Subcutaneous abdominal adipose tissue (tissue), 5 donors: ENCODE measurements at regions not wholly inside any gene's neighbourhood (a gene's known extent, or its start where the extent isn't known, plus 50 kb on each side); places are given as distances from the start of the nearest gene placed in this dataset.

ENCODE experiments used
- H3K27ac ChIP-seq: one replicate; pipeline ENCODE4 v1.7.0; 2013; ENCODE audit warnings: low read depth, mild to moderate bottlenecking, inconsistent platforms, low read length, moderate library complexity
- H3K27me3 ChIP-seq, 5 donors: one replicate each; pipeline ENCODE4 v1.7.0; 2013; ENCODE audit warnings: low read length in 5 of 5, inconsistent platforms in 1 of 5; ENCODE audit not compliant: control insufficient read depth in 5 of 5, insufficient read depth in 4 of 5
- H3K36me3 ChIP-seq, 5 donors: one replicate each; pipeline ENCODE4 v1.7.0; 2013; ENCODE audit warnings: low read length in 5 of 5; ENCODE audit not compliant: control insufficient read depth in 5 of 5, insufficient read depth in 5 of 5
- H3K4me1 ChIP-seq, 5 donors: one replicate each; pipeline ENCODE4 v1.7.0; 2013; ENCODE audit warnings: low read length in 5 of 5, mild to moderate bottlenecking in 3 of 5, moderate library complexity in 1 of 5; ENCODE audit not compliant: control insufficient read depth in 5 of 5, insufficient read depth in 5 of 5
- H3K4me3 ChIP-seq, 5 donors: one replicate each; pipeline ENCODE4 v1.7.0; 2013; ENCODE audit warnings: low read length in 5 of 5, low read depth in 1 of 5
- H3K9ac ChIP-seq, 5 donors: one replicate each; pipeline ENCODE4 v1.7.0; 2013; ENCODE audit warnings: low read length in 5 of 5, mild to moderate bottlenecking in 4 of 5, moderate library complexity in 3 of 5
- H3K9me3 ChIP-seq, 5 donors: one replicate each; pipeline ENCODE4 v1.7.0; 2013; ENCODE audit warnings: low read length in 5 of 5; ENCODE audit not compliant: control insufficient read depth in 5 of 5
- donor health status: healthy.
- donor health status: healthy.
- donor health status: healthy.
- donor health status: healthy.
- donor health status: healthy.

- no peaks in the 10 kb centered on the region for H3K4me1 ChIP-seq
- no peak overlapping the region for H3K27ac ChIP-seq
- no peaks in the 10 kb centered on the region for H3K9me3 ChIP-seq
- H3K9ac ChIP-seq = no peak overlapping the region
- H3K27me3 ChIP-seq = peaks cover 5 to 24% (median 15%) of the 10 kb centered on the region in 5 donors
- H3K4me3 ChIP-seq = no peak overlapping the region
- H3K36me3 ChIP-seq = no peaks in the 10 kb centered on the region
Observed at GRCh38 chr19:30656520-30657100, 284.4 kb downstream of the ZNF536 start.

- H3K9me3 ChIP-seq = no peaks in the 10 kb centered on the region
- no peak overlapping the region for H3K4me3 ChIP-seq
- no peaks in the 10 kb centered on the region for H3K36me3 ChIP-seq
- no peaks in the 10 kb centered on the region for H3K4me1 ChIP-seq
- no peak overlapping the region for H3K27ac ChIP-seq
- H3K9ac ChIP-seq = no peak overlapping the region
- H3K27me3 ChIP-seq = peaks cover 5 to 30% (median 17%) of the 10 kb centered on the region in 5 donors
Observed at GRCh38 chr19:30653646-30654386, 281.6 kb downstream of the ZNF536 start.

GRCh38 chr19:30652751-30653150, 280.6 kb downstream of the ZNF536 start:
- H3K9me3 ChIP-seq = no peaks in the 10 kb centered on the region
- no peak overlapping the region for H3K27ac ChIP-seq
- H3K9ac ChIP-seq = no peak overlapping the region
- H3K27me3 ChIP-seq = peaks cover 10 to 38% (median 25%) of the 10 kb centered on the region in 5 donors
- no peaks in the 10 kb centered on the region for H3K4me1 ChIP-seq
- H3K4me3 ChIP-seq = no peak overlapping the region
- H3K36me3 ChIP-seq = no peaks in the 10 kb centered on the region

- H3K4me3 ChIP-seq = no peak overlapping the region
- H3K36me3 ChIP-seq = no peaks in the 10 kb centered on the region
- no peaks in the 10 kb centered on the region for H3K9me3 ChIP-seq
- H3K27ac ChIP-seq = no peak overlapping the region
- no peaks in the 10 kb centered on the region for H3K4me1 ChIP-seq
- H3K9ac ChIP-seq = no peak overlapping the region
- H3K27me3 ChIP-seq = peaks cover 13 to 46% (median 28%) of the 10 kb centered on the region in 5 donors
Observed at GRCh38 chr19:30651691-30652090, 279.5 kb downstream of the ZNF536 start.

- H3K9me3 ChIP-seq = no peaks in the 10 kb centered on the region
- H3K4me1 ChIP-seq = no peaks in the 10 kb centered on the region
- no peaks in the 10 kb centered on the region for H3K36me3 ChIP-seq
- H3K9ac ChIP-seq = no peak overlapping the region
- peaks cover 16 to 51% (median 31%) of the 10 kb centered on the region in 5 donors for H3K27me3 ChIP-seq
- no peak overlapping the region for H3K27ac ChIP-seq
- H3K4me3 ChIP-seq = no peak overlapping the region
Observed at GRCh38 chr19:30651066-30651465, 278.9 kb downstream of the ZNF536 start.

- no peaks in the 10 kb centered on the region for H3K36me3 ChIP-seq
- no peaks in the 10 kb centered on the region for H3K4me1 ChIP-seq
- H3K9me3 ChIP-seq = no peaks in the 10 kb centered on the region
- H3K27me3 ChIP-seq = peaks cover 16 to 47% (median 31%) of the 10 kb centered on the region in 5 donors
- no peak overlapping the region for H3K9ac ChIP-seq
- no peak overlapping the region for H3K27ac ChIP-seq
- H3K4me3 ChIP-seq = no peak overlapping the region
Observed at GRCh38 chr19:30649934-30650614, 277.9 kb downstream of the ZNF536 start.

GRCh38 chr19:30648866-30649862, 277.0 kb downstream of the ZNF536 start:
- Histone ChIP-seq H3K27me3 (peaks cover 16 to 43% (median 31%) of the 10 kb centered on the region in 5 donors), H3K4me1 (no peaks in the 10 kb centered on the region), H3K36me3 (no peaks in the 10 kb centered on the region), H3K4me3 (no peak overlapping the region), H3K27ac (no peak overlapping the region), H3K9ac (no peak overlapping the region), H3K9me3 (no peaks in the 10 kb centered on the region)

GRCh38 chr19:30647891-30648720, 275.9 kb downstream of the ZNF536 start:
- Histone ChIP-seq H3K4me3 (no peak overlapping the region), H3K27me3 (peaks cover 10 to 35% (median 25%) of the 10 kb centered on the region in 5 donors), H3K36me3 (no peaks in the 10 kb centered on the region), H3K9ac (no peak overlapping the region), H3K27ac (no peak overlapping the region), H3K4me1 (no peaks in the 10 kb centered on the region), H3K9me3 (no peaks in the 10 kb centered on the region)

GRCh38 chr19:30646806-30647205, 274.6 kb downstream of the ZNF536 start:
- no peak overlapping the region for H3K4me3 ChIP-seq
- H3K27ac ChIP-seq = no peak overlapping the region
- no peak overlapping the region for H3K9ac ChIP-seq
- H3K4me1 ChIP-seq = no peaks in the 10 kb centered on the region
- H3K9me3 ChIP-seq = no peaks in the 10 kb centered on the region
- no peaks in the 10 kb centered on the region for H3K36me3 ChIP-seq
- peaks cover 9 to 32% (median 16%) of the 10 kb centered on the region in 5 donors for H3K27me3 ChIP-seq
